ENCODE measurements at regions not wholly inside any gene's neighbourhood (a gene's known extent, or its start where the extent isn't known, plus 50 kb on each side); places are given as distances from the start of the nearest gene placed in this dataset.

GRCh38 chr11:82560836-82561235 is 172.8 kb downstream of the FAM181B start:
- TF ChIP-seq POLR2A (IDR thresholded peaks at IDR 0.05), result no peak
- no peak for TF ChIP-seq CTCF (IDR thresholded peaks at IDR 0.05)

Measured in heart left ventricle (tissue), 13 donors.